ENCODE measurements at regions not wholly inside any gene's neighbourhood (a gene's known extent, or its start where the extent isn't known, plus 50 kb on each side); places are given as distances from the start of the nearest gene placed in this dataset.

DNA sequence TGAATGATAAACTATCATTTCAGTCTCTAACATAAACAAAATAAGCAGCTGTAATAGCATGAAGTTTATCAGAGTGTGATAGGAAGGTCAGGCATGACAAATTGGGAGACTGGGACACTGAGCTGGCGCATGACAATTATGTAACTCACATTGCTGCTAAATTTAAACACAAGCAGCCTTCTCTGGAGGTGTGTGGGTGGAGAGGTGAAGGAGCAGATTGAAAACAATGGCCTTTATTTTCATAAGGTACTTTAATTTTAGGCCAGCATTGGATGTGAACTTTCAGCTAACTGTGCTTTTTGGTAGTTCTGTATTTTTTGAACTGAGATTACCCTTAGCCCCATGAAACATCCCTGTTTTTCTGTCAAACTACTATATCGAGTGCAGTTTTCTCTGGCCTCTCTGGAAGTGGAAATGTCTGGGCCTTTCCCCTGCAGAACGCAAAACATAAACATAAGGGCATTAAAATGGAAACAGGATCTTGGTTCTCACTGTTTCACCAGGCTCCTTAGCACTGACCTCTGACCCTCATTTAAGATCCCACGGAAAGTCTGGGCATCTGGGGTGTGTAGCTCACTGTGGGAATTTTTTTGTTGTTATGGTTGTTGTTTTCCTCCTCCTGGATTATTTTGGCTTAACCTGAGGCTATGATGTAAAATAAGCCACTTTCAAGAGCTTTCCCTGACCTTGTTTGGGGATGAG, 160.1 kb upstream of the DPH6 start:
- TF ChIP-seq, protein P1, sequence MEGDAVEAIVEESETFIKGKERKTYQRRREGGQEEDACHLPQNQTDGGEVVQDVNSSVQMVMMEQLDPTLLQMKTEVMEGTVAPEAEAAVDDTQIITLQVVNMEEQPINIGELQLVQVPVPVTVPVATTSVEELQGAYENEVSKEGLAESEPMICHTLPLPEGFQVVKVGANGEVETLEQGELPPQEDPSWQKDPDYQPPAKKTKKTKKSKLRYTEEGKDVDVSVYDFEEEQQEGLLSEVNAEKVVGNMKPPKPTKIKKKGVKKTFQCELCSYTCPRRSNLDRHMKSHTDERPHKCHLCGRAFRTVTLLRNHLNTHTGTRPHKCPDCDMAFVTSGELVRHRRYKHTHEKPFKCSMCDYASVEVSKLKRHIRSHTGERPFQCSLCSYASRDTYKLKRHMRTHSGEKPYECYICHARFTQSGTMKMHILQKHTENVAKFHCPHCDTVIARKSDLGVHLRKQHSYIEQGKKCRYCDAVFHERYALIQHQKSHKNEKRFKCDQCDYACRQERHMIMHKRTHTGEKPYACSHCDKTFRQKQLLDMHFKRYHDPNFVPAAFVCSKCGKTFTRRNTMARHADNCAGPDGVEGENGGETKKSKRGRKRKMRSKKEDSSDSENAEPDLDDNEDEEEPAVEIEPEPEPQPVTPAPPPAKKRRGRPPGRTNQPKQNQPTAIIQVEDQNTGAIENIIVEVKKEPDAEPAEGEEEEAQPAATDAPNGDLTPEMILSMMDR (IDR thresholded peaks at IDR 0.05; ENCODE audit: insufficient read depth, low read depth, low read length): no peak
- no peak for TF ChIP-seq EZH2 (IDR thresholded peaks at IDR 0.05; ENCODE audit: insufficient read depth, low read length)

Measured in astrocyte (in vitro differentiated cells and primary cell).